Islet of Langerhans (tissue), 1 donor: ENCODE measurements at regions not wholly inside any gene's neighbourhood (a gene's known extent, or its start where the extent isn't known, plus 50 kb on each side); places are given as distances from the start of the nearest gene placed in this dataset.

Experiments used
- FAIRE-seq: peaks from one replicate; lab custom pipeline; 2011; peaks lifted over from hg19 to GRCh38; lab: Jason Lieb, UNC

- FAIRE-seq, result no peak
Observed at GRCh38 chr1:5223206-5223605, 568.8 kb downstream of the AJAP1 start.

- no peak for FAIRE-seq
Observed at GRCh38 chr1:5222626-5223025, 568.2 kb downstream of the AJAP1 start.

GRCh38 chr1:5221451-5221850, 567.0 kb downstream of the AJAP1 start:
- FAIRE-seq, result no peak

DNA sequence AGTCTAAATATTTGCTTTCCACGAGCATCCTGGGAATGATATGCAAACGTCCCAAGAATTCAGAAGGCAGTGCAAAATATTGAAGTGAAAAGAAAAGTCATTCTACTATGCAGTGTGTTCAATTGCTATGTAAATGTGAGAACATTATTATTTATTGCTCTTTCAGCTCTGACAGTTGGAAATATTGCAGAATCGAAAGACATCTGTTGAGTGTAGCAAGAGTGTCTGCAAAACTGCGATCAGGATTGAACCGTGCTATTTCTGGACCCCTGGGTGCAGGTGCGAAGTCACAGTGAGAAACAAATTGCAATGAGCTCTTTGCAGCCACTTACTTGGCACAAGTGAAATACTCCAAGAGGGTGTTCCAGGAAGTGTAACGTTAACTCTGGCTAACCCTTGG, 566.4 kb downstream of the AJAP1 start:
- no peak for FAIRE-seq

- no peak for FAIRE-seq
Observed at GRCh38 chr1:5220421-5220820, 566.0 kb downstream of the AJAP1 start.

DNA sequence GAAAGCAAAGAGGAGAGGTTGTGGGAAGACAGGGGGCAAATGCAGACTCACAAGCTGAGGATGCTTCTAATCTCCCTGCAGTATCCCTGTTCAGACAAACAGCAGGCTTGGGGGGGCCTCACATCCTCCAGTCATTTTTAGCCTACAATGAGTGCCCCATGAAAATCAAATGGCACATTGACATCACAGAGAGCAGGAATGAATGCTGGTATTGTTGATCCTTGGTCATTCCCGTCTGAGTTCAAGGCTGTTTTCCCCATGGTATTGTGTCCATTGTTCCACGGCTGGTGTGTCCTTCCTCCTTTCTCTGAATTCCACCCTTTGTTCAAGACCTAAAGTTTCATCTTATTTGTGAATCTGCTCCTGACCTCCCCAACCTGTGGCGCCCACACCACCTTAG, 545.6 kb downstream of the AJAP1 start:
- FAIRE-seq, result no peak

- no peak for FAIRE-seq
Observed at GRCh38 chr1:5198328-5198727, 543.9 kb downstream of the AJAP1 start.

DNA sequence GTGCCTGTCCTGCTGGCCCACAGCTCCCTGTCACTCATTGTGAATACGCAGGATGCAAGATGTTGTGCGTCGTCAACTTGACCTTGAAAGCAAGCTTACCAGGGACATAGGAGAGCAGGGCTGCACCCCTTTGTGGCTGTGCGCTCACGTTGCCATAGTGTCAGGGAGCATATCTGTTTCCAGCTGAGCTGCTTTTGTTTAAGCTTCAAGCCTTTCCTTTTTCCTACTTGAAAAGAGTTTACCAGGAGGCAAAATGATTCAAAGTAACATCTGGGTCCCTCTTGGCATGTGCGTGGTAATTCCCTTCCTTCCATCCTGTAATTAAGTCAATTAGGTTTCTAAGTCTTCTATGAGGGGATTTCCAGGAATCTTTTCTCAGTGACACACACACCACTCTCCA, 537.1 kb downstream of the AJAP1 start:
- no peak for FAIRE-seq

- no peak for FAIRE-seq
Observed at GRCh38 chr1:5189384-5189783, 535.0 kb downstream of the AJAP1 start.

- FAIRE-seq, result no peak
Observed at GRCh38 chr1:5165762-5166161, 511.4 kb downstream of the AJAP1 start.

DNA sequence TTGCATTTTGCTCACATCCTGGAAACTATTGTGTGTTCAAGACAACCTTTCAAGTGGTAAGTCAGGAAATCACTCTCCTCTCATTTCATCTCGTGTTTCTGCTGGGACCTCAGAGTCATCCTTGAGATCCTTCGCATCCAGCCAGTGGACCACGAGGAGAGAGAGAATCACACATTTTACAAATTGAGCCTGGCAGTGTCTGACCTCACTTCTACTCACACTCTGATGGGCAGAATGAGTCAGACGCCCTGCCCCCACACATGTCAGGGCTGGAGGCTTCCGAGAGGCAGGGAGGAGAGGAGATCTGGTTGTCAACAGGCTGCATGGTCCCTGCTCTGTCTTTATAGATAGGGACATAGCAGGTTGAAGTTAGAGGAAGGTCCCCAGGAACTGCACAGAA, 509.7 kb downstream of the AJAP1 start:
- FAIRE-seq, result no peak

DNA sequence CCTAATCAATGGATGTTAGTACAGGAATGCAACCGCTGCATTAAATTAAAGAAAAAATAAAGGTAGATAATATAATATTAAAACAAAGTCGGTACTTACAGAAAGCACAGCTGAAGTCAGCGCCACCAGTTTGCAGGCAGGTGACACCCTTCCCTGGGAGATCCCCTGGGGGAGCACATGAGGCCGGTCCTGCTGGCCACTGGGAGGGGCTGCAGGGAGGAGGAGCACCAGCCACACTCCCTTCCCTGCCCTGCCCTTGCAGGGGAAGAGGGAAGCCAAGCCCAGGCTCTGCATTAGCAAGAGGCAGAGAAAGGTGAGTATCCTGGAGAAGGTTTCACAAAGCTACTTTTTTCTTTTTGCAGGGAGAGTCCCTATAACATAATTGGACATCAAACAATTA, 507.0 kb downstream of the AJAP1 start:
- FAIRE-seq, result no peak

DNA sequence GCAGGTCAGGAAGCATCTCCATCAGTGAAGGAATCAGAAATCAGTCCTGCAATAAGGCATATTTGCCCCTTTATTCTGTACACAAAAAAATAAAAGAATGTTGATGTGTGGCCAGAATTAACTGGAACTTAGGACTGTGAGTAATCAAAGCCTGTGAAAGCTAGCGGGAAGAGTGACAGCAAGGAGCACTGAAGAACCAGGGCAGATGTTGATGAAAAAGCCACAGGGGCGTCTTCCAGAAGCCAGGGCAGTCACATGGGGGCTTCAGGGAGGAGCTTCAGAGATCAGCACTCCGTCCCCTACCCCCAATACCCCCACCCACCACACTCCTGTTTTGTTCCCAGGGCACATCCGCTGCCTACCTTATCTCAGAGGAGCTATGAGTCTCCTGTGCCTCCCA, 502.8 kb downstream of the AJAP1 start:
- FAIRE-seq, result no peak

- no peak for FAIRE-seq
Observed at GRCh38 chr1:5156416-5157120, 502.2 kb downstream of the AJAP1 start.

DNA sequence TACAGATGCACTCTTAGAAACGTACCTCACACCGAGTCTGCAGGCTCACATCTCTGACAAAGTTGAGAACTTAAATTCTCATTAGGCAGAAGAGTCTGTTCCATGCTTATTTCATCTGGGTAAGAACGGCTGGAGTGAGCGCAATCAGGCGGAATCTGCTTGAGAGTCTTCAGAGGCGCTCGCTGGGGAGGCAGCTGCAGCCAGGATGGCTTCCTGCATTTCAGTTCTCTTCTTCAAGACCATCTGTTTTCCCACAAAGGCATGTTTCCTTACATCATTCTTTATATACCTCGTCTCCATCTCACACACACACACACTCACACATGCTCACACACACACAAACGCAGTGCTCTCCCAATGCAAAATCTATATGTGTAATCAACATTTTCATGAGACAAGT, 497.1 kb downstream of the AJAP1 start:
- FAIRE-seq, result no peak

DNA sequence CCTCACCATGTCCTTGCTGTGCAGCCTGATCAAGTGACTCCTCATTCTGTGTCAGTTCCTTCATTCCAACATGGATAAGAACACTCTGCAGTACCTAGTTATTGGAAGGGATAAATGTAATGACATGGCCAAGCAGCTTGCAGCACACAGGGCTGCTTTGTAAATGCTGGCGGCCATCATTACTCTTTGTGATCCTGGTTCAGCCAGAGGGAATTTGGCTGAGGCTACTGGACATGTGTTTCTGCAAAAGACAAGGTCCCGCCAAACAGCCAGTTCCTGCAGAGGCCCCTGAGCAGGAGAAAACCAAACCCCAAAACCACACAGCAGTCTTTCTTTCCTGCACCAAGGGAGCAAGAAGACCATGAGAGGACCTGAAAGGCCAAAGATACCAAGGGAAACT, 495.8 kb downstream of the AJAP1 start:
- no peak for FAIRE-seq

DNA sequence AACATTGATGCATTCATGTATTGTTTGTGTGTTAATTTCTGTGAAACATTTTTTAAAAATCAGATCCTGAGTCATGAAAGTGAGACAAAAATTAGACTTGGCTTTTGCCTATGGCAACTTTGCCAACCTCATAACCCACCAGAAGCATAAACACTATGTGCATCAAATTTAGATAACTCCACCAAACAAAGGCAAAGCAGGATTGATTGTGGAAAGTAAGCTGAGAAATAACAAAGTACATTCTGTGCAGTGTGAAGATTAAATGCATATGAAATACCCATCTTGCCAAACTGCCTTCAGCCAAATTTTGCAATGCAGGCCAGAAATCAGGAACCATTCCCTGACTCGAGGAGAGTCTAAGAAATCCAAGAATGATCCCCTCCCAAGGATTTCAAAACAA, 493.4 kb downstream of the AJAP1 start:
- no peak for FAIRE-seq

GRCh38 chr1:5142389-5142788, 488.0 kb downstream of the AJAP1 start:
- no peak for FAIRE-seq

DNA sequence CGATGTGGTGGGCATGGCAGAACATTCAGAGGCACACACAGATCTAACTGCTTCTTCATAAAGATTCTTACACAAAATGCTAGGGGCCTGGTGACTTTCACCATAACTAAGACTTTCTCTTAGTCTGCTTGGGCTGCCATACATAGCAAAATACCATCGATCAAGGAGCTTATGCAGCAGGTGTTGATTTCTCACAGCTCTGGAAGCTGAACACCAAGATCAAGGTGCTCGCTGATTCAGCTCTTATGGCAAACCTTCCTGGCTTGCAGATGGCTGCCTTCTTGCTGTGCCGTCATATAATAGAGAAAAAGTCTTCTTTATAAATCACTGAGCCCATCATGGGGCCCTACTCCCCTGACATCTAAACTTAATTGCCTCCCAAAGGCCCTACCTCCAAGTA, 487.3 kb downstream of the AJAP1 start:
- FAIRE-seq, result no peak

DNA sequence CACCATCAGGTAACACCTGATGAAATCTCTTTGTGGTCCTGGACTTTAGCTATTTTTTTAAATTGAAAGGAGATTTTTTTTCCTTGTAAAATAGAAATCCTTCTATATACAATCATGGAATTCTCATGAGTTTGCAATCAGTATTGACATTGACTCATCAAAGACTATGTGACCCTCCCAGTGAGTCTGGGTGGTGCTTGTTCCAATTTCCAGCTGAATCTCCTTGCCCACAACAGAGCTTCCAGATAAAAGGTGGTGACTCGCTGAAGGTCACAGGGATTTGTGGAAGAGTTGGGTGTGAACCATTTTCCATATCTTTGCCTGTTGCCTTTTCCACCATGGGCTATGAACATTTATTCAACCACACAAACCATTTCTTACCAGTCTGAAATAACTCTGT, 486.6 kb downstream of the AJAP1 start:
- no peak for FAIRE-seq

DNA sequence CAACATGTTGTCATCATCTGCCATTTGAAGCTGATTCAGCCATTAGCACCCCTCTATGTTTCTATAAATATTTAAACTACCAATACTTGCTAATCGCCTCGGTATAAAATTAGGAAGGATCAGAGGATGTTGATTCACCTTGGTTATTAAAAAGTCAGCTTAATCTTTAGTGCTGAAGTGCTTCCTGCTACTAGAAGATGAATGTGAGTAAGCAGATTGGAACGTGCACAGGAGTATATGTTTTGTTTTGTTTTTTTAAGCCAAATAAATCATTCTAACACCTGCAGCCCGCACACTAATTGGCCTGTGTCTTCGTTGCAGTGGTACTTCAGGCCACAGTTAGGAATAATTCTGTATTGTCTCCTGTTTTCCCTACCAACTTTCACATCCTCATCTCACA, 485.7 kb downstream of the AJAP1 start:
- FAIRE-seq, result no peak

- FAIRE-seq, result no peak
Observed at GRCh38 chr1:5129746-5130355, 475.4 kb downstream of the AJAP1 start.

DNA sequence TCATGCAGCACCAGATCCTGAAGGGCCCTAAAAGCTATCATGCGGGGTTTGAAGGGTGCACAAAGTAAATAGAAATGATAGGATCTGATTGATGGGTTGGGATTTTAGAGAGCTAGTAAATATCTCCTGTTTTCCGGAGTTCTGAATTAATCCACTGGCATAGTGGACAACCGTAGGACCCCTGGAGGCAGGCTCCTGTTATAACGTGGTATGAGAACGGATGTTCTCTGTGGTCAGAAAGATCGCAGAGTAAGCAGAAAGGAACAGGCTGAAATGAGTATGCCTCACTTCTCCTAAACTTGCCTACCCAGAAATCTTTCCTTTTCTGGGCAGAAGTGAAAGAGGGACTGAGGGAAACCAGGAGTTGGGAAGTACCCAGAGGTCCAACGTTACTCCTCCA, 470.8 kb downstream of the AJAP1 start:
- no peak for FAIRE-seq

DNA sequence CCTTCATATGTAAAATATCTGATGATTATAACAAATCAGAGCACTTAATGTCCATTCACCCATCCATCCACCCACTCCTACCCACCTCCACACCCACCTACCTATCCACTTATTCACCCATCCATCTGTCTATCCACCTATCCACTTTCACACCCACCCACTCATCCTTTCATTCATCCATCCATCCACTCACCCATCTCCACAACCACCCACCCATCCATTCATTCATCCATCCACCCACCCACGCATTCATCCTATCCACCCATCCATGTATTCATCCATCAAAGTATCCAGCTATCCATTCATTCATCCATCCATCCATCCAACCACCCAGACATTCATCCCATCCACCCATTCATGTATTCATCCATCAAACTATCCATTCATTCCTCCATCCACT, 466.1 kb downstream of the AJAP1 start:
- no peak for FAIRE-seq
